DOHH2 (cell line): ENCODE measurements at regions not wholly inside any gene's neighbourhood (a gene's known extent, or its start where the extent isn't known, plus 50 kb on each side); places are given as distances from the start of the nearest gene placed in this dataset.

Experiments used
- CTCF ChIP-seq: fragments of 200-600 bp; sonication (generic); IDR thresholded peaks from one replicate; pipeline ENCODE4 v1.5.1; 2014; ENCODE audit warnings: antibody characterized with exemption, mild to moderate bottlenecking, low read depth, low read length; ENCODE audit not compliant: poor library complexity, severe bottlenecking
- EZH2phosphoT487 ChIP-seq: fragments of 200-600 bp; sonication (generic); IDR thresholded peaks from 2 replicates; pipeline ENCODE4 v1.6.1; 2017; ENCODE audit warnings: borderline replicate concordance, mild to moderate bottlenecking, antibody characterized with exemption, low read length, moderate library complexity, mixed read lengths

- TF ChIP-seq CTCF, result no peak
- TF ChIP-seq EZH2phosphoT487, result no peak
These were observed 400.0 kb upstream of the TMPRSS15 start for GRCh38 chr21:18803624-18804023.
